Hepatocyte (in vitro differentiated cells): ENCODE measurements at regions not wholly inside any gene's neighbourhood (a gene's known extent, or its start where the extent isn't known, plus 50 kb on each side); places are given as distances from the start of the nearest gene placed in this dataset.

Experiments
- CTCF ChIP-seq: fragments of 200-600 bp; sonication (generic); IDR thresholded peaks from 2 replicates; pipeline ENCODE4 v1.5.1; 2016; ENCODE audit warnings: antibody characterized with exemption, mild to moderate bottlenecking; ENCODE audit not compliant: poor library complexity
- EZH2 ChIP-seq: fragments of 200-600 bp; sonication (generic); IDR thresholded peaks from 2 replicates; pipeline ENCODE4 v1.6.1; 2016; ENCODE audit warnings: antibody characterized with exemption, mild to moderate bottlenecking, borderline replicate concordance
- EZH2phosphoT487 ChIP-seq: fragments of 200-600 bp; sonication (generic); IDR thresholded peaks from one replicate; pipeline ENCODE4 v1.6.1; 2018; ENCODE audit warnings: antibody characterized with exemption, mild to moderate bottlenecking, low read depth, moderate library complexity; ENCODE audit not compliant: unreplicated experiment, severe bottlenecking

GRCh38 chr3:20288050-20288449, 102.0 kb upstream of the SGO1 start:
- TF ChIP-seq CTCF, result no peak
- no peak for TF ChIP-seq EZH2phosphoT487
- TF ChIP-seq EZH2, result no peak
